NCI-H510A treated with DMSO at 0.1 percent for 48 hours (cell line): ENCODE measurements at regions not wholly inside any gene's neighbourhood (a gene's known extent, or its start where the extent isn't known, plus 50 kb on each side); places are given as distances from the start of the nearest gene placed in this dataset.

ENCODE experiments used
- DNase-seq: peaks from one replicate; lab custom pipeline; 2025; lab: John Stamatoyannopoulos, UW

GRCh38 chr3:23055733-23056376 lies 147.3 kb upstream of the UBE2E2 start:
- no peak for DNase-seq

- DNase-seq = no peak
Observed at GRCh38 chr3:23062582-23062981, 140.5 kb upstream of the UBE2E2 start.

GRCh38 chr3:23062982-23063381 lies 140.1 kb upstream of the UBE2E2 start:
- no peak for DNase-seq

GRCh38 chr3:23067116-23067515 lies 136.0 kb upstream of the UBE2E2 start:
- DNase-seq = no peak

- no peak for DNase-seq
Observed at GRCh38 chr3:23068016-23068728, 135.0 kb upstream of the UBE2E2 start.

- DNase-seq = no peak
Observed at GRCh38 chr3:23071296-23071695, 131.8 kb upstream of the UBE2E2 start.

GRCh38 chr3:23071758-23072157 lies 131.4 kb upstream of the UBE2E2 start:
- no peak for DNase-seq

GRCh38 chr3:23072693-23073092 lies 130.4 kb upstream of the UBE2E2 start:
- DNase-seq = no peak

GRCh38 chr3:23073724-23074305 lies 129.3 kb upstream of the UBE2E2 start:
- no peak for DNase-seq

GRCh38 chr3:23075496-23075895 lies 127.6 kb upstream of the UBE2E2 start:
- DNase-seq = no peak

- DNase-seq = no peak
Observed at GRCh38 chr3:23076437-23076836, 126.7 kb upstream of the UBE2E2 start.

- DNase-seq = no peak
Observed at GRCh38 chr3:23077126-23077525, 126.0 kb upstream of the UBE2E2 start.

- DNase-seq = no peak
Observed at GRCh38 chr3:23078735-23079134, 124.4 kb upstream of the UBE2E2 start.

- no peak for DNase-seq
Observed at GRCh38 chr3:23079976-23080375, 123.2 kb upstream of the UBE2E2 start.

- DNase-seq = no peak
Observed at GRCh38 chr3:23083701-23084100, 119.4 kb upstream of the UBE2E2 start.

- DNase-seq = no peak
Observed at GRCh38 chr3:23084367-23084766, 118.8 kb upstream of the UBE2E2 start.

GRCh38 chr3:23085261-23085660 lies 117.9 kb upstream of the UBE2E2 start:
- no peak for DNase-seq

GRCh38 chr3:23086331-23086730 lies 116.8 kb upstream of the UBE2E2 start:
- DNase-seq = no peak

GRCh38 chr3:23086831-23087230 lies 116.3 kb upstream of the UBE2E2 start:
- DNase-seq = no peak

GRCh38 chr3:23094412-23094811 lies 108.7 kb upstream of the UBE2E2 start:
- DNase-seq = no peak

- DNase-seq = peak; percentile 53
Observed at GRCh38 chr3:23094890-23095462, 108.2 kb upstream of the UBE2E2 start.

GRCh38 chr3:23096041-23096440 lies 107.1 kb upstream of the UBE2E2 start:
- no peak for DNase-seq

GRCh38 chr3:23099021-23099420 lies 104.1 kb upstream of the UBE2E2 start:
- DNase-seq = no peak
